ENCODE measurements at regions not wholly inside any gene's neighbourhood (a gene's known extent, or its start where the extent isn't known, plus 50 kb on each side); places are given as distances from the start of the nearest gene placed in this dataset.

DNA sequence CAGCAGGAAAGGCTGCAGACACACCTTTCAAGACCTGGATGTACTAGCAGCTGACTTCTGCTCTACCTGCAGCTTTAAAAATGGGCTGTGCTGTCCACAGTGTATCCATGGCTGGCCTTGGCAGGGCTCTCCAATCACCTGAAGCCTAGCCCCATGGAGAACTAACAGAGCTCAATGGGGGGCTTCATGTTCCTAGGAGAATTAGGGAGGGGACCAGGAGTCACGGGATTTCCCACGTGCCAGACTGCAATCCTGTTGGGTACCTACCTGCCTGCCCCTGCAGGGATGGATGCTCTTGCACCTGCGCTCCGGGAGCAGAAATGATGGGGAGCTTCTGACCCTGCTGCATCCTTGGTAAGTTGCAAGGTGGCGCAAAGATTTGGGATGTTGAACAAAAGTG lies 462.1 kb downstream of the ICE1 start:
- Histone ChIP-seq H3K36me3 (replicated peaks; ENCODE audit: insufficient read depth, low read length) (no peaks in the 10 kb centered on the region), H3K27ac (ENCODE audit: low read length) (no peak overlapping the region), H4K20me1 (ENCODE audit: insufficient read depth, low read length) (no peaks in the 10 kb centered on the region), H3K9ac (ENCODE audit: low read length) (no peak overlapping the region), H3K4me3 (ENCODE audit: low read length) (no peak overlapping the region), H3K27me3 (replicated peaks; ENCODE audit: insufficient read depth, low read length) (no peaks in the 10 kb centered on the region), H3K4me2 (ENCODE audit: low read depth, low read length) (no peak overlapping the region), H3K9me2 (replicated peaks; ENCODE audit: insufficient read depth, low read length) (no peaks in the 10 kb centered on the region), H3K9me3 (replicated peaks; ENCODE audit: insufficient read depth, low read length) (no peaks in the 10 kb centered on the region), H3K79me2 (ENCODE audit: low read length) (no peaks in the 10 kb centered on the region), H3F3A (ENCODE audit: insufficient read depth, low read length) (no peaks in the 10 kb centered on the region), H3K4me1 (ENCODE audit: low read length) (no peaks in the 10 kb centered on the region), H2AFZ (ENCODE audit: low read length) (no peak overlapping the region)
- no peak for DNase-seq
- no peak for TF ChIP-seq CTCF (IDR thresholded peaks at IDR 0.05; ENCODE audit: low read length)
- TF ChIP-seq EZH2 (optimal IDR thresholded peaks at IDR 0.05; ENCODE audit: low read depth, low read length), result no peak
- TF ChIP-seq EZH2phosphoT487 (IDR thresholded peaks at IDR 0.05; ENCODE audit: low read length), result no peak

DNA sequence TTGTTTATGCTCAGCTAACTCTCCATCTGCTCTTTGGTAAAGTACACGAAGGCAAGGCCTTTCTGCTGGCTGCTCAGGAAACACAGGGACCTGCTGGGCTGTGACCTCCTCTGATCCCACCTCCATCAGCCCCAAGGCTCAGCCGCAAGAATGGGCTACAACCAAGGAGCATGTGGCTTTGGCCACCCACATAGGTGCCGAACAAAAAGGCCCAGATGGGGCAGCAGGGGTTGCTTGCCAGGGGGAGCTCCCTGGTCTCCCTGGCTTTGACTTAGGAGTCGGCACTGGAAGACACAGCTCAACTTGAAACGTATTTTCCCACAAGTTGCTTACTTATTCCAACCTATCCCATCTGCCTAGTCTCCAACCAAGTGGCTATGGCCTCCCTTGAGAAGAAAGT lies 461.1 kb downstream of the ICE1 start:
- H3K27ac ChIP-seq (ENCODE audit: low read length), result no peak overlapping the region
- no peaks in the 10 kb centered on the region for H3K36me3 ChIP-seq (replicated peaks; ENCODE audit: insufficient read depth, low read length)
- H3K27me3 ChIP-seq (replicated peaks; ENCODE audit: insufficient read depth, low read length), result no peaks in the 10 kb centered on the region
- H3K4me1 ChIP-seq (ENCODE audit: low read length), result no peaks in the 10 kb centered on the region
- no peak overlapping the region for H2AFZ ChIP-seq (ENCODE audit: low read length)
- no peaks in the 10 kb centered on the region for H3F3A ChIP-seq (ENCODE audit: insufficient read depth, low read length)
- no peaks in the 10 kb centered on the region for H4K20me1 ChIP-seq (ENCODE audit: insufficient read depth, low read length)
- H3K4me2 ChIP-seq (ENCODE audit: low read depth, low read length), result no peak overlapping the region
- H3K79me2 ChIP-seq (ENCODE audit: low read length), result no peaks in the 10 kb centered on the region
- no peak overlapping the region for H3K4me3 ChIP-seq (ENCODE audit: low read length)
- TF ChIP-seq EZH2 (optimal IDR thresholded peaks at IDR 0.05; ENCODE audit: low read depth, low read length) (no peak), CTCF (IDR thresholded peaks at IDR 0.05; ENCODE audit: low read length) (no peak), EZH2phosphoT487 (IDR thresholded peaks at IDR 0.05; ENCODE audit: low read length) (no peak)
- H3K9me2 ChIP-seq (replicated peaks; ENCODE audit: insufficient read depth, low read length), result no peaks in the 10 kb centered on the region
- no peak overlapping the region for H3K9ac ChIP-seq (ENCODE audit: low read length)
- no peaks in the 10 kb centered on the region for H3K9me3 ChIP-seq (replicated peaks; ENCODE audit: insufficient read depth, low read length)
- no peak for DNase-seq

DNA sequence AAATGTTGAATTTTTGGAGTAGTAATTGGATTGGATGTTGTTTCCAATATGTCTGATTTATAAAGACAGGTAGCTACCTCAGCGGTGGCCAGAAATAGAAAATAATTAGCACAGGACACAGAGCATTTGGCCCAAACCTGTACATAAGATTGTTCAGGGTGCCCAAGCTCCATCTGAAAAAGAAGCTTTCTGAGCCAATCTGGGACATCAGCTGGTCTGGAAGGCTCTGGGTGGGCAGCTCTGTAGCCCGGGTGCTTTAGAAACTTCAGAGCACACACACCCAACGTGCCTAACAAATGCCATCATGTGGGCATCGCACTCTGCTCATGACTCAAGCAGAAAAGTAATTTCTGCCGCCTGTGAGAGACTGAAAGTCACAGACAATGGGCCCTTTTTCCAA lies 460.7 kb downstream of the ICE1 start:
- H3K9me2 ChIP-seq (replicated peaks; ENCODE audit: insufficient read depth, low read length), result no peaks in the 10 kb centered on the region
- H3K4me2 ChIP-seq (ENCODE audit: low read depth, low read length), result no peak overlapping the region
- no peak for DNase-seq
- no peaks in the 10 kb centered on the region for H3K4me1 ChIP-seq (ENCODE audit: low read length)
- no peaks in the 10 kb centered on the region for H3K79me2 ChIP-seq (ENCODE audit: low read length)
- H2AFZ ChIP-seq (ENCODE audit: low read length), result no peak overlapping the region
- H3K9me3 ChIP-seq (replicated peaks; ENCODE audit: insufficient read depth, low read length), result no peaks in the 10 kb centered on the region
- TF ChIP-seq EZH2 (optimal IDR thresholded peaks at IDR 0.05; ENCODE audit: low read depth, low read length) (no peak), EZH2phosphoT487 (IDR thresholded peaks at IDR 0.05; ENCODE audit: low read length) (no peak), CTCF (IDR thresholded peaks at IDR 0.05; ENCODE audit: low read length) (no peak)
- H3F3A ChIP-seq (ENCODE audit: insufficient read depth, low read length), result no peaks in the 10 kb centered on the region
- H3K4me3 ChIP-seq (ENCODE audit: low read length), result no peak overlapping the region
- H3K9ac ChIP-seq (ENCODE audit: low read length), result no peak overlapping the region
- H4K20me1 ChIP-seq (ENCODE audit: insufficient read depth, low read length), result no peaks in the 10 kb centered on the region
- H3K27me3 ChIP-seq (replicated peaks; ENCODE audit: insufficient read depth, low read length), result no peaks in the 10 kb centered on the region
- no peak overlapping the region for H3K27ac ChIP-seq (ENCODE audit: low read length)
- H3K36me3 ChIP-seq (replicated peaks; ENCODE audit: insufficient read depth, low read length), result no peaks in the 10 kb centered on the region

Data from MM.1S (cell line).